Bone marrow (tissue), 2 donors: ENCODE measurements at regions not wholly inside any gene's neighbourhood (a gene's known extent, or its start where the extent isn't known, plus 50 kb on each side); places are given as distances from the start of the nearest gene placed in this dataset.
"Not testable (repeated sequence)": the region's sequence is repeated elsewhere in the genome, so short reads cannot be mapped to it uniquely, and the experiment has no call there.

ENCODE experiments used
- DNase-seq, 2 donors: peaks; one replicate each; lab custom pipeline; 2025; lab: John Stamatoyannopoulos, UW

DNA sequence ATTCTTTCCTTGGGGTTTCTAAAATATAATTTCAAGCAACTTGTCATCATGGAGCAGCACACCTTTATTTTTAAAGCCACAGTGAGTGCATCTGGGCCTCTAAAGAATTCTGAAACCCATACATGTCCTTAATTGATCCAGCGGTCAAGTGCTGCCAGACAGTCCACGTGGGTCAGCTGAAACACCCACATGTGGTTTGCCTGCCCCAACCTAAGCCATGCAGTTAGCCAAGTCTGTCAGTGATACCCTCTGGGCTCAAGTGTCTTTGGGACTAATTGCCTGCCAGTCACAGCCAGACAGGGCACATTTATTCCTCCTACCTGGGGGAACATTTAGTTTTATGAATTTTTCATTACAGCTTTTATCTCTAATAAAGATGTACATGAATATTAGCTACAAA is 291.4 kb upstream of the SLC30A5 start:
- no peak for DNase-seq

DNA sequence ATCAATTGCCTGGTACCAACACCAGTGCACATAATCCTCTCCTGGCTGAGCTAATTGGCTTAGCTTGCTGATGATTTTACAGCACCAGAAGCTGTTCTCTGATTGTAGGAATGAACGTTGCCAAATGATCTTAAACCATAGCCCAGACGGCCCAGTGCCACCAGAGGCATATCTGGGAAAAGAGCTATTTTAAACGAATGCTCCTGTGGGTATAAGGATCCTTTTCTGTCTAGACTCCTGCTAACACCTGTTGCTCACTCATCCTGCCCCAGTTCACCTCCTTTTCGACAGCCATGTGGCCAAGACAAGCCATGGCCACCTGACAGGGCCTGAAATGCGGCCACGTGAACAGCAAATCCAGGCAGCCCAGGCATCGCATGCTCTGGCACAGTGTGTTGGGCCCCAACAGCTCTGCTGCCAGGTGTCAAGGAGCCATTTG is 289.9 kb upstream of the SLC30A5 start:
- no peak for DNase-seq

DNA sequence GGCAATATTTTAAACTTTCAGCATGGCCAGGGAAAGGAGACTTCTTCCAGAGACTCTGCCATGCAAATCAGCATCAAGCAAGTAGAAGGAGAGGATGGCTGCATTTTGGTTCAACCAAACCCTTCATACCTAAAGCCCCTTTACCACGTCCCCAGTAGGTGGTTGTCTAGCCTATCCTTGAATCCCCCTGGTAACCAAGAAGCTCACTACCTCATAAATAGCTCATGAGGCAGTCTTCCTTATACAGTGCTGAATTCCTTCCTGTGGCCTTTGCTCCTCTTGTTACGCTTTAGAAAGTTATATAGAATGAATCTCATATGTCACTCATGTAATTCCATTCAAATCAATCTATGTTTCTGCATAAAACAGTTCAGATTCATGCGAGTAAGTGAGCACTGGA is 289.5 kb upstream of the SLC30A5 start:
- no peak for DNase-seq

DNA sequence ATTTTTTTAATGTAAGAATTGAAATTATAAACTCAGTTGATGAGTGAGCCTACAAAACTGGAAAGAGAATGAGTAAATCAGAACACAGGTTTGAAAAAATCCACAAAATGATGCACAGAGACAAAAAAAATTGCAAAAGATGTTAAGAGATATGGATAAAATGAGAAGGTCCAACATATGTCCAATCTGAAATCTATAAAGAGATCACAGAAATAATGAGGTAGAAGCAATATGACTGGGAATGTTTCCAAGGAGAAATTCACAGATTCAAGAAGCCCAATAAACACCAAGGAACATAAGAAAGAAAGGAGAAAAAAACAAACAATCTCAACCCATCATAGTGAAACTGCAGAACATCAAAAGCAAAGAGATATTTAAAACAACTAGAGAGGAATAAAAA is 288.4 kb upstream of the SLC30A5 start:
- DNase-seq = no peak

DNA sequence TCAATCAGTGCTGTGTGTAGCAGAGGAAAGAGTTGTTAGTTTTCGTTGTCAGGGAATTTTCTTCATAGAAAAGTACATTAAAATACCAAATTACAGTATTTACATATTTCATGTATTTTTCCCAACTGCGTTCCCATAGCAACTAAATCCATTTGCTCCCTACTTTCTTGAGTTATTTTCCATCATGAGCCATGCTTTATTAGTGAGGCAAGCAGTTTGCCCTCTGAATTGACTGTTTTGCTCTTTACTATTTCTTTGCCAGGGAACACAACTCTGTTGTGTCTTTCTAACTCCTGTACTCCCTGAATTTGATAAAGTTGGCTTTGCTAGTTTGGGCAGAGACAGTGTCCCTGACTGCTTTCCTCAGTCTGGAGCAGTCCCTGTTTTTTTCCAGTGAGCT is 276.2 kb upstream of the SLC30A5 start:
- no peak for DNase-seq

DNA sequence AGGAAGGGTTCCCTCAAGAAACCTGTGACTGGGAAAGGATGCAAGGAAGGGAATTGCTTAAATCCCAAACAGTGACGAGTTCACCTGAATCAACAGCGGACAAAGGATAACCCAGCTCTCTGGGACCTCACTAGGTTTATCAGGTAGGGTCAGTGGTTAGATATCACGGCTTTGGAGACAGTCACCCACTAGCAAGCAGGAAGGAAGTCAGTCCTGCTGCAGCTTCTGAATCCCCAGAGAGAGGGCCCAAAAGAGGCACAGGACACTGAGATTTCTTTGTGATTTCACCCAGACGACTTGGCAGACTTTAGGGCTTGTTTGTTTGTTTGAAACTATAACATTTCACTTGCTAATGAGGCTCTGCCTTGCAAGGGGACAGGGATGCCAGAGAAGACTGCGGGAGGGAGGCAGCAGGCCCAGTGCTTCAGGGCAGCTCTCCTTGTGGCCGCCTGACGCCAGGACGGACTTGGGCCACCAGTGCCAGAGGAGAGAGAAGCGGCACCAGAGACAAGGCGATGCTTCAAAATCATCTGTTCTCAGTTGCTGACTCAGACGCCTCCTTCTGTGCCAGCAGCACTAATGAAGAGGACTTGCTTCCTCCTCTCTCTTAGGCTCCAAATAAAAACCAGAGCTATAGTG is 275.6 kb upstream of the SLC30A5 start:
- DNase-seq = no peak

DNA sequence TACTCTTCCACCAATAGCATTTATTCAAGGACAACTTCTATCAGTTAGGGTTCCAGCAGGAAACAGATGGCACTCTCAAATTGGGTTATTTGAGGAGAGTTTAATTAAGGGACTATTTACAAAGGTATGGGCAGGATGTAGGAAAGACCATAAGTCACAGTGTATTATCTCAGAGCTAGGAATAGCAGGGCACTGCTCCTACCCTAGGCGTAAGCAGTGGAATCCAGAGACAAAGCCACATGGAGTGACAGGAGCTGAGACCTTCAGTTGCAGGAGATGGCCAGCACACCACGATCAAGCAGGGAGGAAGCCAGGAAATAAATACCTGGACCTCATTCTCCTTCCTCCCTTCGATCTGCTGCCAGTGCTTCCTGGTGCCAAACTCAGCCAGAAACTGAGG is 274.9 kb upstream of the SLC30A5 start:
- no peak for DNase-seq

DNA sequence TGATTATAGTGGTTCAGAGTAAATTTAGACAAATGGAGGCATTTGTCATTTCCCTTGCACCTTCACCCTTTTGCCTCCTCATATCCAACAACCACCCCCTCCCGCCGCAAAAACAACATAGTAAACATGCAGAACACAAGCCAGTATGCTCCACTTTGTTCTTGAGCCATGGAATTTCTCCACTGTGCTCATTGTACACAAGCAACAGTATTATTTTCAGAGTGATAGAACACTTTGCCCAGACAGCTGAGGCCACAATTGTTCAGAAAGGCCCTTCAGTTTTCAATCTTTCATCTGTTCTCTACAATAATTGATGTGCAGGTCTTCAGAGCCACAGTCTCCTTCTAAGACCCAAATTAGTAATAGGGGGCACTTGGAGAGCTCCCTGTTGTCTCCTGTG is 272.8 kb upstream of the SLC30A5 start:
- DNase-seq = no peak

DNA sequence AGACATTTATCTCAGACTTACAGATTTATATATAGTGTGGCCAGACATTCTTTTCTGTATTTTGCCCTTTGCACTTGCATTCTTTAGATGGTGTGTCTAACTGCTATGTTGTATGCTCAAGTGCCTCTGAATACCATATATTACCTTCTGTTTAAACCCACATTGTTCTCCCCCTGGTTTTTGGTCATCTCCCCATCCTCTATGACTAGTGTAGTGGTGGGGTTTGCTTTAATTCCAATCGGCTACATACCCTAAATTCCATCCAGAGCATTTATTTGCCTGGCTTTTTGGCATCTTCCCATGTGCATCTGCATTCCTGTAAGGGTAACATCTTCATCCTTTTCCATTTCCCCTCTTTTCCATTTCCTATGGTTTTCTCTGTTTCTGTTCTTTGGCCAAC is 271.0 kb upstream of the SLC30A5 start:
- no peak for DNase-seq

DNA sequence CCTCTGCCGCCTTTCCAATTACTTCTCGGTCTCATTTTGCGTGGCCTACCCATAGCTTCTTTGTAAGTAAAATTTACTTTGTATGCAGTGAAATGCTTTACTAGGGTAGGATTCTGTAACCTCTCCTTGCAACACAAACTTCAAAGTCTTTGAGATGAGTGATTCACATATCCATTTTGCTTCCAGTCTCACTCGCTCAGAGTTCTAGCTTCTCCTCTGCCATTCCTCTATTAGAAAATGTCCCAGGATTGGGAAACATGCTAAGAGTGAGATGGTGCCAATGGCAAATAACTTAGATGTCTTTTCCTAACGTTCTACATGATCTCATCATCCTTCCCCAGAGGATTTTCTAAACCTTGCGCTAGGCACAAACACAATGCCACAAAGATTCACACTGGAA is 270.5 kb upstream of the SLC30A5 start:
- DNase-seq = no peak

DNA sequence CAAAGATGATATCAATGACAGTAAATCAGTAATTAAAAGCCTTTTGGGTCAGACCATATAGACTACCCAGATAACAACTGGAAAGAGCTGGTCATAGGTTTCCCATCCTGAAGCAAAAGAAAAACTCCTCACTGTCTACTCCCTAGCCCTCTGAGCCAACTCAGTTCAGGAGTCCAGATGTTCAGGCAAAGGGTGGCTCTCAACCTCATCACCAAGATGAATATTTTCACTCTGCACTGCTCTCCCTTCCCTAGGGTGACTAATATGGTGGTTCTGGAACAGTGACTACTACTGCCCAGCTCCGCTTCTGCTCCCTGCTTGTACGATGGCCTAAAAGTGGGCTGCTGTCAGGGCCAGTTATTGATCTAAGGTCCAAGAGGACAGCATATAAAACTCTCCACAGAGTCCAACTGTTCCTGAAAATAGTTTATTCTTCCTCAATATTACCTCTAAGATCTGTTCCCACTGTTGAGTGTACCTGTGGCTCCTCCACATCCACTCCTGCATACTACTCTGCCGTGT is 263.4 kb upstream of the SLC30A5 start:
- DNase-seq = no peak

DNA sequence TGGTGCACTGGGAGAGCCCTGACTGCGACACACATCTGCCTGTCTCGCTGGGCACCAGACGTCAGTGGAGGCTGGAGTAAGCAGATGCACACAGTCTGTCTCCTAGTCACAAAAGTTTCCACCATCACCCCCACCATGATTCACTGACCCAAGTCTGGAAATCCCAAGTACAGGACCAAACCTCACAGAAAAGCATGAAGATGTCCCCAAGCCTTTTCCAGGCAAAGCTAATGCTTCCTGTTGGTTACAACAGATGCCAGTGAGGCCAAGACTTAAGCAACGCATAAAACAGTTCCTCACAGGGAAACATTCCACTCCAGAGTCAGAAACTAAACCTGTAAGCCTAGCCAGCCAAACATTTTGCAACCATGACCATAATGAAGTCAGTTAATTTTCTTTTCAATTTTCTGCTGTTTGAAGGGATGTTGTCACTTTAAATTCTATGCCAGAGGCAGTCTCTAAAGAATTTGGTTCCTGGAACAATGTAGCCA is 259.3 kb upstream of the SLC30A5 start:
- DNase-seq = no peak

DNA sequence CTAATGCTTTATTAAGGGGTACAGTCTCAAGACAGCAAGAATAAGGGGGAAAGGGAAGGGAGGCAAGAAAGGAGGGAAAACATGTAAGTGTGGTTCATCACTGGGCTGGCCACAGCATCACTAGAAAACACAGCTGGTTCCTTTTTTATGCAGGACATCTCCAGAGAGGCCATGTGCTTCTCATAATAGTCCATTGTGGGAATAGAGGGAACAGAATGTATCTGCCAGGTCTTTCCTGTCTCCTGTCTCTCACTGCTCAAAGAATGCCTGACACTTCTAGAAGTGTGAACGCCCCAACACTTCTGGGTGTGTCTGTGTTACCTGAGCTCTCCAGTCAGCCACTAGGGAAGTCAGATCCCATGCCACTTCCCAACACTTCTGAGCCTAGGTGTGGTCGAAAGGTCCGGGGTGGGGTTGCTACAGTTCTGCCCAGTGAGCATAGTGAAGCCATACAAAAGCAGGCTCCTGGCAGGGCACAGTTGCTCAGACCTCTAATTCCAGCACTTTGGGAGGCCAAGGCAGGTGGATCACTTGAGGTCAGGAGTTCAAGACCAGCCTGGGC is 255.6 kb upstream of the SLC30A5 start:
- no peak for DNase-seq

DNA sequence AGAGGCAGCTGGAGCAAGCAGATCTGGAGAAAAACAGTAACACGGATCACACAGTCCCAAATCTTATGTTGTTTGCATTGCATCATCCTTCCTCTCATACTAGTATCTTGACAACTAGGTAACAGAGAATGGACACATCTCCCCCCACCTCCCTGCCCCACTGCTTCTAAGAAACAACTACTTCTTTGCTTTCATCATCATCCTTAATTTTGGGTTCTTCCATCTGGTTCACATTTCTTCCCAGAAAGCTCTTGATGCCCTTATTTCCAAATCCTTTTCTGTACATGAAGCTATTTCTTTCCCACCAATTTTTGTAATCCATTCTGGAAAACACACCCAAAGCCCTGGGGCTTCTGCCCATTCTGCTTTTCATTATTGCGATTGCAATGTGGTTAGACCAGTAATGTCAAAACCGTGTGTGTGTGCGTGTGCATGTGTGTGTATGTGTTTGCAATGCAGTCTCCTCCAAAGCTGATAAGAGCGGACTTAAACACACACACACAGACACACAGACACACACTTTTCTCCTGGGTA is 254.7 kb upstream of the SLC30A5 start:
- DNase-seq = no peak

DNA sequence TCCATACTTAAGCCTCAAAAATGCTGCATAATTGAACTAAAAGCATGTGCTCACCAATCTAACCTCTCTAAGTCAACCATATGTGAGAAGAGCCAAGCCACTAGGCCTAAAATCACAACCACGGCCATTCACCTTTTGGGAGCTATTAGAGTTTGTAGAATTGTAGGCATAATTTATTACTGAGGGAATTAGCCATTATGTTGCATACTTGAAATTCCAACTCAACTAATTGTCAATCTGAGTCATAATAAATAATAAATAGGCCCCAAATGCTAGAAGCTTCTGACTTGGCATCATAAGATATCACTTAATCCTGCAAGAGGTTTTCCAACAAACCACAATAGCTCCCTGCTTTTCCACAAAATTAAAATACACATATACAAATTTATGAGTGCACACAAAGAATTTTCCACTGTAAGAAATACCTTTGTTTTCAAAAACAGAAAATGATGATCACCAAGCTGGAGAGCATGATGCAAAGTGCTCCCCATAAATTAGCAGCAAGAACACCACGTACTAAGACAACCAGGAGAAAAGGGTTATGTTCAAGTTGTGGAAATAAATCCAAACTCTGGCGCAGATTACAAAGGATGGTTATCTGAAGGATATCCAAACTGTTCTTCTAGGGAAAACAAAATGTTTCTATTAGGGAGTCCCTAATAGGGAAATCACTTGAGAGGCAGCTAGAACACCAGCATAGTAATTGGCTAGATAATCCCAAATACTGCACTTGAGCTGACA is 250.0 kb upstream of the SLC30A5 start:
- DNase-seq = no peak

DNA sequence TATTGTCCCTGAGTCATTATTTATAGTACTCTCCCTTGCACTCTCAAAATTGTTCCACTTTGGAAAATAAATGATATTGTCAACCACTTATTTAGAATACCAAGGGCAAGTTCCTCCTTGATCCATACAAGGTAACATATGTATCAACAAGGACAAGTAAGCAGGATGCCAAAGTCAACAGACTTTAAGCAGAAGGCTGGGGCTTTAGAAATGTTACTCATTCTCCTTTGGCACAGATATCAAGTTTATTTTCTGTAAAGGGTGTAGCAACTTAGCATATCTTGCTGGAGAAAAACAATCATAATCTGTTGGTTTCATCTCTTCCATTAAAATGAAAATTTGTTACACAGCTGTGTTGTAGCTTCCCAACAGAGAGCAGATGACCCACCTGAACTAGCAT is 248.7 kb upstream of the SLC30A5 start:
- DNase-seq = no peak

DNA sequence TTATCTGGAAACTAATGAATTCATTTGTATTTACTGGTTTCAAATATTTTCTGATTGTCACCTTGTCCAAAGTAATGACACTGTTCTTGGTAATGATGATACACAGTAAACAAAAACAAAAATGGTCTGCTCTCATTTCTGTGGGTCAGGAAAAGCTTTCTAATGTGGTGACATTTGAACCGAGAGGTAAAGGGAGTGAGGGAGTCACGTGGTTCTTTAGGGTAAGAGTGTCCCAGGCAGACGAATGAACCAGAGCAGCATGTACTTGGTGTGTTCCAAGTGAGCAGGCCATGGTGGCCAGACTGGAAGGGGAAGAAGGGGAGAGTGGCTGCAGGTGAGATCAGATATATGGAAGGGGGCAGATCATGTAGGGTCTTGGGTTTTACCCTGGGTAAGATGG is 247.0 kb upstream of the SLC30A5 start:
- no peak for DNase-seq

DNA sequence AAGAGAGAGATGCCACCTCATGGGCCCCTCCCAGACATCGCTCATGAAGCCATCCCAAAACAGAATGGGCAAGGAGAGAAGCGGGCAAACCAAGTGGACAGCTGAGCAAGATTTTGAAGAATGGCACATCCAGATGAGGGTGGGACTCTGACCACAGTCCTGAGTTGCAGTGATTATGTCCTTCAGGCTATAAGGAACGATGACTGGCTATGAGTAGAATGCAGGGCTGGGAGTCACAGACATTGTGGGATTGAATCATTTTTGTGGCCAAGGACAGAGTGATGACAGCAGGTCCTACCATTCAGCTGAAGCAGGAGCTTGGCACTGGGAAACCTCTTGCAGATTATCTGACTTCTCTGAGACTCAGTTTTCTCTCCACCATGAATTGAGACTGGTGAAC is 245.7 kb upstream of the SLC30A5 start:
- no peak for DNase-seq

DNA sequence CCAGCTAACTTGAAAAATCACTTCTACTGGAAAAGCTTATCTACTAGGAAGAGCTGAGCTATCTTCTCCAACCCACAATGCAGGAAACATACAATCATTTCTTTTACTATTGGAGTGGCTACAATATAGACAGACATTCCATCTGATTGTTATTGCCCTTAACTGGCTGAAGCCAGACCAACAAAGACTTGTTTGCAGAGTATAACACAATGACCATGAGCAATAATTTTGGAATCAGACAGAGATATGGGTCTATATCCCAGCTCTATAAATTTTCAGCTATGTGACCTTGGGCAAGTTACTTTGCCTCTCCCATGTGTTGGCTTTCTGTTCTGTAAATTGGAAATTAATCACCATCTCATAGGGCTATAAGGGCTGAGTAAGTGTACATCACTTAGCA is 244.7 kb upstream of the SLC30A5 start:
- no peak for DNase-seq

DNA sequence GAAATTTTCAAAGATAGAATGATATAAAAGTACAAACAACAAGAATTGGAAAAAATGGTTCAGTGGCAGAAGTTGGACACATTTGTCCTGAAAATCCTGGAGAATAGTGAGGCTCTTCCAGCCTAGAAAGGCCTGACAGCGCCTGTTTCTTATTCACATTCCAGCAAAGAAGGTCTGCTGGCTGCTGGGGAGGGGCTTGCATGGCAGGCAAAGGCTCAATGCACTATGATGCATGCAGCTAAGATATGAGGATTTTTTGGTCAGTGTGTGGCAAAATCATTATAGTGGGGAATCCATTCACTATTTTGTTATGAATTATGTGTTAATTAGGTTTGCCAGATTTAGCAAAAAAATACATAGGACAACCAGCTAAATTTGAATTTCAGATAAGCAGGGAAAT is 243.9 kb upstream of the SLC30A5 start:
- no peak for DNase-seq

DNA sequence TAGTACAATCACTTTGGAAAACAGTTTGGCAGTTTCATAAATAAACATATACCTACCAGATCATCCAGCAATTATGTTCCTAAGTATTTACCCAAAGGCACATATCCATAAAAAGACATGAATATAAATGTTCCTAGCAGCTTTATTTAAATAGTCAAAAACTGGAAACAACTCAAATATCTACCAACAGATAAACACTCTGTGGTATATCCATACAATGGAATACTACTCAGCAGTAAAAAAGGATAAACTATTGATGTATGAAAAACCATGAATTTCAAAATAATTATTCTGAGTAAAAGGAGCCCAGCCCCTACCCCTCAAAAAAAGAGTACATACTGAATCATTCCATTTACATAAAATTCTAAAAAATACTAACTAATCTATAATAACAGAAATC is 232.7 kb upstream of the SLC30A5 start:
- DNase-seq = no peak

DNA sequence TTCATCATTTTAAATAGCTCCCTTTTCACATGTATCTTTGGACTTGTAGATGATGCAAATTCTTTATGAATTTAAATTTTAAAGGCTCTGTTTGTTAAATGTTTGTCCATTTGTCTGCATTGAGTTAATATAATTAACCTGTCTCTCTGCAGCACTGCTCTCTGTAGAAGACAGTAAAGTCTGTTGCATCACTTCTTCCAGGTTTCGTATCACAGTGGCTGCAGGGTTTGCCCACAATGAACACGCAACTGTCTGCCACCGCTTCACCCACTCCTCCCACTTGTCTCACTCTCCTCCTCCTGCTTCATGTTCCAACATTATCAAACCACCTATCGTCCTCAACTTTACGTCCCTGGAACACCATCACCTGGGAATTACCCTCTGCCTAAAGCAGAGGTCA is 231.3 kb upstream of the SLC30A5 start:
- DNase-seq = no peak

DNA sequence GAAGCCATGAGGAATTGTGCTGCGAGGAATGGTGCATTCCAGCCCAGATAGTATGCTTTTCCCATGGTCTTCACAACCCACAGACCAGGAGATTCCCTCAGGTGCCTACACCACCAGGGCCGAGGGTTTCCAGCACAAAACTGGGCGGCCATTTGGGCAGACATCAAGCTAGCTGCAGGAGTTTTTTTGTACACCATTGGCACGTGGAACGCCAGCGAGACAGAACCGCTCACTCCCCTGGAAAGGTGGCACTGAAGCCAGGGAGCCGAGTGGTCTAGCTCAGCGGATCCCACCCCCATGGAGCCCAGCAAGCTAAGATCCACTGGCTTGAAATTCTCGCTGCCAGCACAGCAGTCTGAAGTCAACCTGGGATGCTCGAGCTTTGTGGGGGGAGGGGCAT is 228.6 kb upstream of the SLC30A5 start:
- not testable (repeated sequence) for DNase-seq
